Large intestine (tissue), 3 donors: ENCODE measurements at regions not wholly inside any gene's neighbourhood (a gene's known extent, or its start where the extent isn't known, plus 50 kb on each side); places are given as distances from the start of the nearest gene placed in this dataset.

Source experiments
- DNase-seq, 2 donors: peaks; one replicate each; pipeline versions ENCODE4 v3.0.0 to v3.0.0-alpha.2; 2013
- H3K27ac ChIP-seq: one replicate; pipeline ENCODE4 v1.5.1; 2013; ENCODE audit warnings: low read length
- H3K27me3 ChIP-seq: 2 replicates; pipeline ENCODE4 v1.6.1; 2013; ENCODE audit warnings: low read length; ENCODE audit not compliant: control insufficient read depth, insufficient read depth
- H3K36me3 ChIP-seq: 2 replicates; pipeline ENCODE4 v1.6.1; 2013; ENCODE audit warnings: low read length; ENCODE audit not compliant: control insufficient read depth, insufficient read depth
- H3K4me1 ChIP-seq: one replicate; pipeline ENCODE4 v1.6.1; 2013; ENCODE audit warnings: low read length; ENCODE audit not compliant: control insufficient read depth, insufficient read depth
- H3K4me3 ChIP-seq: one replicate; pipeline ENCODE4 v1.5.1; 2013; ENCODE audit warnings: low read length
- H3K9me3 ChIP-seq: one replicate; pipeline ENCODE4 v1.6.1; 2013; ENCODE audit warnings: mild to moderate bottlenecking, low read depth, low read length, moderate library complexity; ENCODE audit not compliant: control insufficient read depth
- WGBS: methylation state at CpG from one replicate; pipeline ENCODE4 v1.1.5; 2013; ENCODE audit warnings: low lambda C conversion rate; ENCODE audit not compliant: insufficient coverage; 5-methylcytosine and 5-hydroxymethylcytosine counted together

- no peak for DNase-seq
- H3K36me3 ChIP-seq = no peaks in the 10 kb centered on the region
- H3K4me1 ChIP-seq = peaks cover 8% of the 10 kb centered on the region
- no peak overlapping the region for H3K4me3 ChIP-seq
- no peak overlapping the region for H3K27ac ChIP-seq
- no peaks in the 10 kb centered on the region for H3K27me3 ChIP-seq
- 100% methylated on average over 1 of the region's 4 CpGs for WGBS
- no peaks in the 10 kb centered on the region for H3K9me3 ChIP-seq
These were observed 95.0 kb upstream of the BMPER start for GRCh38 chr7:33810356-33810755.

- no peak overlapping the region for H3K27ac ChIP-seq
- no peak for DNase-seq
- no peaks in the 10 kb centered on the region for H3K9me3 ChIP-seq
- no peak overlapping the region for H3K4me3 ChIP-seq
- no peaks in the 10 kb centered on the region for H3K36me3 ChIP-seq
- WGBS = 100% methylated on average over 1 of the region's 4 CpGs
- H3K27me3 ChIP-seq = no peaks in the 10 kb centered on the region
- H3K4me1 ChIP-seq = no peaks in the 10 kb centered on the region
These were observed 92.0 kb upstream of the BMPER start for GRCh38 chr7:33813331-33813730.

DNA sequence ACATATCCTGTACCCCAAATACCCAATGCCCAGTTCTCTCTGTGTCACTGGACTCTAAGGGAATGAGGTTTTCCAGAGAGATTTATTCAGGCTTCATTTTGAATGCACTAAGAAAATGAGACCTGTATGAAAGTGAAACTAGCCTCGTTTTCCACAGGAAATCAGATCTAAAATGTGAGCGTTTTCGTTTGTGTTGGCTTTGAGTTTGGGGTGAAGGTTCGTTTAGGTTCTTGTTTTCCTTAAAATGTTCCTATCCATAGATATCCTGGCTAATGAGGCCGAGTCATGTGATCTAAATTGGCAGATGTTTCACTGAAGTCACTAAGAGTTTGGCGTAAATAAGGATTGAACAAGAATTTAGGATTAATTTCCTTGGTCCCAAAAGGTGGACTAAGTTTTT, 90.9 kb upstream of the BMPER start:
- Histone ChIP-seq H3K4me1 (no peaks in the 10 kb centered on the region), H3K27ac (no peak overlapping the region), H3K4me3 (no peak overlapping the region), H3K27me3 (no peaks in the 10 kb centered on the region), H3K36me3 (no peaks in the 10 kb centered on the region), H3K9me3 (no peaks in the 10 kb centered on the region)
- 88% methylated on average over 3 of the region's 6 CpGs for WGBS
- no peak for DNase-seq

DNA sequence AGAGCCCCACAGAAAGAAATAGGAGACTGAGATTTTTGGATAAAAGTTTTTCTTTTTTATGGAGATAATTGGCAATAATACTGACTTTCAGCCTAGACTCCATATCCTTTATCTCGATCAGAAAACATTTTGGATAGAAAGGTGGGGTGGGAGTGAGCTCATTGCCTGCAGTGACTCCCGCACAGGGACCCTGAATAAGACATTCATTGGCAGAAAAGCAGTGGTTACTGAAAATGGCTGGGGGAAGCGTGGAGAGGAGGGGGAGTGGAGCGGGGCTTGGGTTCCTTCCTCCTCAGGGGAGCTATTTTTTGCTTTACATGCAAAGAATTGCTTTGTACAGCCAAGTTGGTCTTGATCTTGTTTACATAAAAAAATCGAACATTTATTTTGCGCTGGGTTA, 90.4 kb upstream of the BMPER start:
- DNase-seq = no peak

GRCh38 chr7:33815336-33815735, 90.0 kb upstream of the BMPER start:
- WGBS = no CpG with 5 or more reads among the region's 3 CpGs
- no peaks in the 10 kb centered on the region for H3K36me3 ChIP-seq
- DNase-seq = no peak
- H3K27me3 ChIP-seq = no peaks in the 10 kb centered on the region
- H3K4me3 ChIP-seq = no peak overlapping the region
- H3K4me1 ChIP-seq = no peaks in the 10 kb centered on the region
- H3K27ac ChIP-seq = no peak overlapping the region
- H3K9me3 ChIP-seq = no peaks in the 10 kb centered on the region

More for the DNA sequence above, 90.4 kb upstream of the BMPER start:
- Histone ChIP-seq H3K9me3 (no peaks in the 10 kb centered on the region), H3K36me3 (no peaks in the 10 kb centered on the region), H3K4me3 (no peak overlapping the region), H3K4me1 (no peaks in the 10 kb centered on the region), H3K27me3 (no peaks in the 10 kb centered on the region), H3K27ac (no peak overlapping the region)
- 80% methylated on average over 2 of the region's 6 CpGs for WGBS

DNA sequence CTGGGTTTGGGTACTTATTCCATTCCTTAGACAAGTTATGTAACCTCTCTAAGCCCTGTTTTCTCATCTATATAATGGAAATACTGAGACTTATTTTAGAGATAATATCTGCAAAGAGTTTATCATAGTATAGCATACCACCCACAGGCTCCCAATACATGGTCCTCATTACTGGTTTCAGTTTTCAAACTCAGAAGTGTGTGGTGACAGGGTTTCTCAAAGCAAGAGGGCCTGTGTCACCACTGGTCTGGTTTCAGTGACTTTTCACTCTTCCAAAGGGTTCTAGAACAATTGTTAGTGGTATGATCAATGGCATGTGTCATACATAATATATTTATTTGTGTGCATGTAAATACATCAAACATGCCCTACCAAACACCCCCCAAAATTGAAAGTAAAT, 89.2 kb upstream of the BMPER start:
- no peaks in the 10 kb centered on the region for H3K9me3 ChIP-seq
- H3K36me3 ChIP-seq = no peaks in the 10 kb centered on the region
- no peak overlapping the region for H3K27ac ChIP-seq
- no peaks in the 10 kb centered on the region for H3K27me3 ChIP-seq
- no peak for DNase-seq
- H3K4me3 ChIP-seq = no peak overlapping the region
- H3K4me1 ChIP-seq = no peaks in the 10 kb centered on the region

GRCh38 chr7:33819658-33820057, 85.7 kb upstream of the BMPER start:
- no peak overlapping the region for H3K4me3 ChIP-seq
- H3K27me3 ChIP-seq = no peaks in the 10 kb centered on the region
- no peak overlapping the region for H3K27ac ChIP-seq
- no peaks in the 10 kb centered on the region for H3K9me3 ChIP-seq
- DNase-seq = no peak
- H3K4me1 ChIP-seq = no peaks in the 10 kb centered on the region
- H3K36me3 ChIP-seq = no peaks in the 10 kb centered on the region

DNA sequence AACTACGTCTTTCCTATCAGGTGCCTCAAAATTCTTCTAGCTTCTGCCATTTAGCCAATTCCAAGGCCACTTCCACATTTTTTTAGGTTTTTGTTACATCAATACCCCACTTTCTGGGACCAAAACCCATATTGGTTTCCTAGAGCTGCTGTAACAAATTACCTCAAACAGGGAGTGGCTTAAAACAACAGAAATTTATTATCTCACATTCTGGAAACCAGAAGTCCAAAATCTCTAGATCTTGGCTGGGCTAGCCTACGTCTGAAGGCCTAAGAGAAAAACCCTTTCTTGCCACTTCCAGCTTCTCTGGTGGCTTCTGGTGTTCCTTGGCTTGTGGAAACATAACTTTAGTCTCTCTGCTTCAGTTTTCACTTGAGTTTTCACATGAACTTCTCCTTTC, 85.1 kb upstream of the BMPER start:
- H3K4me1 ChIP-seq = no peaks in the 10 kb centered on the region
- no peak overlapping the region for H3K27ac ChIP-seq
- WGBS = 33% methylated on average over 1 of the region's 2 CpGs
- H3K27me3 ChIP-seq = no peaks in the 10 kb centered on the region
- H3K4me3 ChIP-seq = no peak overlapping the region
- no peaks in the 10 kb centered on the region for H3K9me3 ChIP-seq
- H3K36me3 ChIP-seq = no peaks in the 10 kb centered on the region
- DNase-seq = no peak

GRCh38 chr7:33821970-33822369, 83.4 kb upstream of the BMPER start:
- Histone ChIP-seq H3K4me3 (no peak overlapping the region), H3K27ac (no peak overlapping the region), H3K4me1 (no peaks in the 10 kb centered on the region), H3K27me3 (no peaks in the 10 kb centered on the region), H3K36me3 (no peaks in the 10 kb centered on the region), H3K9me3 (no peaks in the 10 kb centered on the region)
- no peak for DNase-seq
- WGBS = 100% methylated on average over 1 of the region's 2 CpGs

DNA sequence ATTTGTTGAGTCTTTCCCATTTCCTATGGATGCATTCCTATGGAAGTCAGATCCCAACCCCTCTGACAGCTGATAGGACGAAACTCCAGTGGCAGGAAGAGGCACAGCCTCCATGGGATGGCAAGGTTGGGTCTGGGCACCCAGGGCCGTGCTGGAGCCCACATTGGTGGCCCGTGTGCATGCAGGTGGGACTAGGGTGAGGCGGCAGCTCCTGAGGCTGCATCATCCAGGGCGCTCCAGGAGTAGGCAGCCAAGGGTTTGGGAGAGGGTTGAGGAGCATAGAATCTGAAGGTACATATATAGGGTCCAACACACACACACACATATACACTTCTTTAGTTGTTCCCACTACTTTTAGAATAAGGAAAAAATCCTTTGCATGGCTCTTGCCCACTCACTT, 81.4 kb upstream of the BMPER start:
- Histone ChIP-seq H3K4me1 (no peaks in the 10 kb centered on the region), H3K27me3 (no peaks in the 10 kb centered on the region), H3K36me3 (no peaks in the 10 kb centered on the region), H3K27ac (no peak overlapping the region), H3K9me3 (no peaks in the 10 kb centered on the region), H3K4me3 (no peak overlapping the region)
- no peak for DNase-seq
- WGBS = no CpG with 5 or more reads among the region's 5 CpGs

GRCh38 chr7:33824911-33825459, 80.4 kb upstream of the BMPER start:
- Histone ChIP-seq H3K27ac (no peak overlapping the region), H3K36me3 (no peaks in the 10 kb centered on the region), H3K27me3 (no peaks in the 10 kb centered on the region), H3K4me1 (no peaks in the 10 kb centered on the region), H3K4me3 (no peak overlapping the region), H3K9me3 (no peaks in the 10 kb centered on the region)
- no peak for DNase-seq
- 67% methylated on average over 1 of the region's 4 CpGs for WGBS
